Endothelial cell of umbilical vein (primary cell): ENCODE measurements at regions not wholly inside any gene's neighbourhood (a gene's known extent, or its start where the extent isn't known, plus 50 kb on each side); places are given as distances from the start of the nearest gene placed in this dataset.

ENCODE experiments used
- CTCF ChIP-seq, 2 donors: IDR thresholded peaks; 1 replicate in 1 of 2; 2 replicates in 1 of 2; pipeline ENCODE4 v1.5.1; 2011; ENCODE audit warnings: low read length in 2 of 2, mild to moderate bottlenecking in 2 of 2, moderate library complexity in 2 of 2, control low read depth in 1 of 2, inconsistent platforms in 1 of 2, low read depth in 1 of 2; ENCODE audit not compliant: insufficient read depth in 1 of 2; ENCODE audit errors: extremely low read depth in 1 of 2
- POLR2A ChIP-seq: IDR thresholded peaks from 2 replicates; pipeline ENCODE4 v1.6.1; 2012; ENCODE audit warnings: low read depth, mild to moderate bottlenecking, control low read depth, low read length
- POLR2AphosphoS5 ChIP-seq: IDR thresholded peaks from 2 replicates; pipeline ENCODE4 v1.6.1; 2012; ENCODE audit warnings: low read depth, mild to moderate bottlenecking, control low read depth, low read length, moderate library complexity; ENCODE audit not compliant: insufficient read depth

- TF ChIP-seq POLR2AphosphoS5 (no peak), CTCF (IDR thresholded peaks at IDR 0.05; ENCODE audit: extremely low read depth in 1 of 2, insufficient read depth in 1 of 2, low read depth in 1 of 2, low read length in 2 of 2) (no peak), POLR2A (no peak)
These were observed 537.0 kb downstream of the SLC6A15 start for GRCh38 chr12:84375449-84376170.
